ENCODE measurements at regions not wholly inside any gene's neighbourhood (a gene's known extent, or its start where the extent isn't known, plus 50 kb on each side); places are given as distances from the start of the nearest gene placed in this dataset.

- no peak overlapping the region for H3K4me2 ChIP-seq (ENCODE audit: low read length)
- DNase-seq, result no peak
- no peaks in the 10 kb centered on the region for H3K9me3 ChIP-seq (ENCODE audit: insufficient read depth, low read depth, low read length)
- WGBS (ENCODE audit: extremely low coverage, insufficient coverage, insufficient read length), result no CpG with 5 or more reads among the region's 3 CpGs
- no peak overlapping the region for H3K4ac ChIP-seq (ENCODE audit: low read depth, low read length)
- H3K27ac ChIP-seq (ENCODE audit: low read depth, low read length), result no peak overlapping the region
- no peak overlapping the region for H3K14ac ChIP-seq (ENCODE audit: low read length)
- no peak overlapping the region for H3K4me3 ChIP-seq (ENCODE audit: low read depth, low read length)
- no peak overlapping the region for H3K23ac ChIP-seq (ENCODE audit: low read length)
- no peak overlapping the region for H2BK12ac ChIP-seq (ENCODE audit: low read length)
- no peaks in the 10 kb centered on the region for H3K27me3 ChIP-seq (ENCODE audit: insufficient read depth, low read length)
- no peak overlapping the region for H3K18ac ChIP-seq (ENCODE audit: low read length)
- H3K9ac ChIP-seq (ENCODE audit: low read length), result no peak overlapping the region
- no peaks in the 10 kb centered on the region for H3K79me1 ChIP-seq (ENCODE audit: low read length)
- H2BK120ac ChIP-seq (ENCODE audit: insufficient read depth, low read length, poor library complexity), result no peak overlapping the region
- no peak overlapping the region for H2AFZ ChIP-seq (ENCODE audit: insufficient read depth, low read length, poor library complexity)
- H3K36me3 ChIP-seq (ENCODE audit: control insufficient read depth in 1 of 2, insufficient read depth in 2 of 2, low read length in 2 of 2), result no peaks in the 10 kb centered on the region
- H3K4me1 ChIP-seq (ENCODE audit: control insufficient read depth in 1 of 2, insufficient read depth in 2 of 2, low read length in 2 of 2), result no peaks in the 10 kb centered on the region
- H3K79me2 ChIP-seq (ENCODE audit: control insufficient read depth, insufficient read depth, low read length, poor library complexity), result no peaks in the 10 kb centered on the region
- H4K8ac ChIP-seq (ENCODE audit: low read depth, low read length), result no peak overlapping the region
- no peak overlapping the region for H2AK5ac ChIP-seq (ENCODE audit: low read length)
- H4K91ac ChIP-seq (ENCODE audit: low read depth, low read length), result no peak overlapping the region
- no peak overlapping the region for H2BK5ac ChIP-seq (ENCODE audit: low read depth, low read length, poor library complexity)
- no peak overlapping the region for H4K12ac ChIP-seq (ENCODE audit: low read depth, low read length)
Measured at GRCh38 chr16:22633799-22634198, 123.1 kb downstream of the NPIPB5 start.

- no peak overlapping the region for H3K18ac ChIP-seq (ENCODE audit: low read length)
- H3K9me3 ChIP-seq (ENCODE audit: insufficient read depth, low read depth, low read length), result no peaks in the 10 kb centered on the region
- H2BK120ac ChIP-seq (ENCODE audit: insufficient read depth, low read length, poor library complexity), result no peak overlapping the region
- no peak overlapping the region for H3K14ac ChIP-seq (ENCODE audit: low read length)
- no peaks in the 10 kb centered on the region for H3K27me3 ChIP-seq (ENCODE audit: insufficient read depth, low read length)
- H4K8ac ChIP-seq (ENCODE audit: low read depth, low read length), result no peak overlapping the region
- no peak overlapping the region for H3K27ac ChIP-seq (ENCODE audit: low read depth, low read length)
- H3K9ac ChIP-seq (ENCODE audit: low read length), result no peak overlapping the region
- no peaks in the 10 kb centered on the region for H3K79me2 ChIP-seq (ENCODE audit: control insufficient read depth, insufficient read depth, low read length, poor library complexity)
- no peak overlapping the region for H2BK12ac ChIP-seq (ENCODE audit: low read length)
- H3K4me3 ChIP-seq (ENCODE audit: low read depth, low read length), result no peak overlapping the region
- no peak overlapping the region for H4K91ac ChIP-seq (ENCODE audit: low read depth, low read length)
- H2AK5ac ChIP-seq (ENCODE audit: low read length), result no peak overlapping the region
- no peak overlapping the region for H3K4ac ChIP-seq (ENCODE audit: low read depth, low read length)
- no peak overlapping the region for H2AFZ ChIP-seq (ENCODE audit: insufficient read depth, low read length, poor library complexity)
- no peak for DNase-seq
- H4K12ac ChIP-seq (ENCODE audit: low read depth, low read length), result no peak overlapping the region
- no peaks in the 10 kb centered on the region for H3K4me1 ChIP-seq (ENCODE audit: control insufficient read depth in 1 of 2, insufficient read depth in 2 of 2, low read length in 2 of 2)
- H2BK5ac ChIP-seq (ENCODE audit: low read depth, low read length, poor library complexity), result no peak overlapping the region
- H3K36me3 ChIP-seq (ENCODE audit: control insufficient read depth in 1 of 2, insufficient read depth in 2 of 2, low read length in 2 of 2), result no peaks in the 10 kb centered on the region
- no peak overlapping the region for H3K4me2 ChIP-seq (ENCODE audit: low read length)
- no peaks in the 10 kb centered on the region for H3K79me1 ChIP-seq (ENCODE audit: low read length)
- H3K23ac ChIP-seq (ENCODE audit: low read length), result no peak overlapping the region
Measured at GRCh38 chr16:22634954-22635353, 124.3 kb downstream of the NPIPB5 start.

- H3K4me1 ChIP-seq (ENCODE audit: control insufficient read depth in 1 of 2, insufficient read depth in 2 of 2, low read length in 2 of 2), result no peaks in the 10 kb centered on the region
- no peak overlapping the region for H2AK5ac ChIP-seq (ENCODE audit: low read length)
- no CpG with 5 or more reads among the region's 2 CpGs for WGBS (ENCODE audit: extremely low coverage, insufficient coverage, insufficient read length)
- no peak overlapping the region for H3K27ac ChIP-seq (ENCODE audit: low read depth, low read length)
- no peak overlapping the region for H4K8ac ChIP-seq (ENCODE audit: low read depth, low read length)
- H2BK5ac ChIP-seq (ENCODE audit: low read depth, low read length, poor library complexity), result no peak overlapping the region
- H2BK120ac ChIP-seq (ENCODE audit: insufficient read depth, low read length, poor library complexity), result no peak overlapping the region
- no peaks in the 10 kb centered on the region for H3K27me3 ChIP-seq (ENCODE audit: insufficient read depth, low read length)
- H3K9ac ChIP-seq (ENCODE audit: low read length), result no peak overlapping the region
- H3K14ac ChIP-seq (ENCODE audit: low read length), result no peak overlapping the region
- no peak overlapping the region for H4K91ac ChIP-seq (ENCODE audit: low read depth, low read length)
- no peak overlapping the region for H3K18ac ChIP-seq (ENCODE audit: low read length)
- H3K4ac ChIP-seq (ENCODE audit: low read depth, low read length), result no peak overlapping the region
- H2BK12ac ChIP-seq (ENCODE audit: low read length), result no peak overlapping the region
- H3K9me3 ChIP-seq (ENCODE audit: insufficient read depth, low read depth, low read length), result no peaks in the 10 kb centered on the region
- no peaks in the 10 kb centered on the region for H3K79me1 ChIP-seq (ENCODE audit: low read length)
- no peaks in the 10 kb centered on the region for H3K79me2 ChIP-seq (ENCODE audit: control insufficient read depth, insufficient read depth, low read length, poor library complexity)
- H3K23ac ChIP-seq (ENCODE audit: low read length), result no peak overlapping the region
- no peak overlapping the region for H3K4me3 ChIP-seq (ENCODE audit: low read depth, low read length)
- no peak for DNase-seq
- H2AFZ ChIP-seq (ENCODE audit: insufficient read depth, low read length, poor library complexity), result no peak overlapping the region
- no peak overlapping the region for H3K4me2 ChIP-seq (ENCODE audit: low read length)
- H3K36me3 ChIP-seq (ENCODE audit: control insufficient read depth in 1 of 2, insufficient read depth in 2 of 2, low read length in 2 of 2), result no peaks in the 10 kb centered on the region
- H4K12ac ChIP-seq (ENCODE audit: low read depth, low read length), result no peak overlapping the region
Measured at GRCh38 chr16:22635357-22635761, 124.7 kb downstream of the NPIPB5 start.

- Histone ChIP-seq H2AK5ac (ENCODE audit: low read length) (no peak overlapping the region), H3K4me3 (ENCODE audit: low read depth, low read length) (no peak overlapping the region), H3K14ac (ENCODE audit: low read length) (no peak overlapping the region), H3K4me2 (ENCODE audit: low read length) (no peak overlapping the region), H3K27ac (ENCODE audit: low read depth, low read length) (no peak overlapping the region), H4K12ac (ENCODE audit: low read depth, low read length) (no peak overlapping the region), H3K23ac (ENCODE audit: low read length) (no peak overlapping the region), H2BK5ac (ENCODE audit: low read depth, low read length, poor library complexity) (no peak overlapping the region), H2BK120ac (ENCODE audit: insufficient read depth, low read length, poor library complexity) (no peak overlapping the region), H2BK12ac (ENCODE audit: low read length) (no peak overlapping the region), H2AFZ (ENCODE audit: insufficient read depth, low read length, poor library complexity) (no peak overlapping the region), H3K4me1 (ENCODE audit: control insufficient read depth in 1 of 2, insufficient read depth in 2 of 2, low read length in 2 of 2) (no peaks in the 10 kb centered on the region), H3K79me1 (ENCODE audit: low read length) (no peaks in the 10 kb centered on the region), H3K36me3 (ENCODE audit: control insufficient read depth in 1 of 2, insufficient read depth in 2 of 2, low read length in 2 of 2) (no peaks in the 10 kb centered on the region), H3K4ac (ENCODE audit: low read depth, low read length) (no peak overlapping the region), H3K18ac (ENCODE audit: low read length) (no peak overlapping the region), H4K8ac (ENCODE audit: low read depth, low read length) (no peak overlapping the region), H3K9ac (ENCODE audit: low read length) (no peak overlapping the region), H3K27me3 (ENCODE audit: insufficient read depth, low read length) (no peaks in the 10 kb centered on the region), H3K9me3 (ENCODE audit: insufficient read depth, low read depth, low read length) (no peaks in the 10 kb centered on the region), H4K91ac (ENCODE audit: low read depth, low read length) (no peak overlapping the region), H3K79me2 (ENCODE audit: control insufficient read depth, insufficient read depth, low read length, poor library complexity) (no peaks in the 10 kb centered on the region)
- DNase-seq, result no peak
- WGBS (ENCODE audit: extremely low coverage, insufficient coverage, insufficient read length), result no CpG with 5 or more reads among the region's 6 CpGs
Measured at GRCh38 chr16:22635801-22636200, 125.1 kb downstream of the NPIPB5 start.
